ENCODE measurements at regions not wholly inside any gene's neighbourhood (a gene's known extent, or its start where the extent isn't known, plus 50 kb on each side); places are given as distances from the start of the nearest gene placed in this dataset.

- TF ChIP-seq CTCF (IDR thresholded peaks at IDR 0.05) (no peak), POLR2A (IDR thresholded peaks at IDR 0.05) (no peak)
Observed at GRCh38 chr5:118185018-118185417, 803.3 kb downstream of the DTWD2 start.
